Psoas muscle (tissue), 7 donors: ENCODE measurements at regions not wholly inside any gene's neighbourhood (a gene's known extent, or its start where the extent isn't known, plus 50 kb on each side); places are given as distances from the start of the nearest gene placed in this dataset.

Experiments
- ATAC-seq, 4 donors: fragments of 200-7000 bp; cut with Tn5 transposase; one replicate each; pipeline ENCODE4 v1.9.1; 2020; ENCODE audit warnings: moderate library complexity in 3 of 4, mild to moderate bottlenecking in 2 of 4
- DNase-seq, 2 donors: peaks; one replicate each; pipeline ENCODE4 v3.0.0-alpha.2; 2020
- H3K27ac ChIP-seq: fragments of 200-600 bp; one replicate; pipeline ENCODE4 v1.8.0; 2022
- H3K27me3 ChIP-seq, 3 donors: fragments of 200-600 bp in 1 of 3; one replicate each; pipeline versions ENCODE4 v1.6.1 to v1.8.0; 2013 to 2022; ENCODE audit warnings: low read length in 2 of 3, mild to moderate bottlenecking in 2 of 3, moderate library complexity in 1 of 3; ENCODE audit not compliant: insufficient read depth in 3 of 3
- H3K36me3 ChIP-seq, 2 donors: fragments of 200-600 bp in 1 of 2; one replicate each; pipeline versions ENCODE4 v1.6.1 to v1.8.0; 2013 to 2022; ENCODE audit warnings: low read depth in 1 of 2, mild to moderate bottlenecking in 1 of 2, moderate library complexity in 1 of 2; ENCODE audit not compliant: insufficient read depth in 1 of 2
- H3K4me1 ChIP-seq: fragments of 200-600 bp; one replicate; pipeline ENCODE4 v1.8.0; 2022
- H3K4me3 ChIP-seq: fragments of 200-600 bp; one replicate; pipeline ENCODE4 v1.8.0; 2022; ENCODE audit warnings: mild to moderate bottlenecking
- H3K9me3 ChIP-seq: fragments of 200-600 bp; one replicate; pipeline ENCODE4 v1.8.0; 2022
- WGBS, 3 donors: extraction: QIAGEN DNeasy Blood & Tissue Kit; methylation state at CpG; one replicate each; pipeline versions ENCODE4 v1.1.6 to v1.1.7; 2013; 5-methylcytosine and 5-hydroxymethylcytosine counted together
- intact Hi-C, 2 donors: fragments of 100-400 bp; cut with DNase I; formaldehyde crosslinking; loops; one replicate each; pipeline versions ENCODE4 v1.11.0 to v1.14.2; 2022
- TF ChIP-seq, protein P1 (sequence below): fragments of 200-600 bp; IDR thresholded peaks from one replicate; pipeline ENCODE4 v1.8.0; 2022; ENCODE audit warnings: antibody characterized with exemption
- donor health status: healthy with polysubstance abuse.
- donor health status: DM: no; HTN: no; CAD: no; lungs with moderate emphysema.
- donor health status: Bipolar disorder and iron deficiency.
- donor health status: healthy.
- donor health status: DM: yes; HTN: yes; CAD: no.
- donor health status: DM: no; HTN: no; CAD: no.
- donor health status: DM: yes; HTN: yes; CAD: no.

DNA sequence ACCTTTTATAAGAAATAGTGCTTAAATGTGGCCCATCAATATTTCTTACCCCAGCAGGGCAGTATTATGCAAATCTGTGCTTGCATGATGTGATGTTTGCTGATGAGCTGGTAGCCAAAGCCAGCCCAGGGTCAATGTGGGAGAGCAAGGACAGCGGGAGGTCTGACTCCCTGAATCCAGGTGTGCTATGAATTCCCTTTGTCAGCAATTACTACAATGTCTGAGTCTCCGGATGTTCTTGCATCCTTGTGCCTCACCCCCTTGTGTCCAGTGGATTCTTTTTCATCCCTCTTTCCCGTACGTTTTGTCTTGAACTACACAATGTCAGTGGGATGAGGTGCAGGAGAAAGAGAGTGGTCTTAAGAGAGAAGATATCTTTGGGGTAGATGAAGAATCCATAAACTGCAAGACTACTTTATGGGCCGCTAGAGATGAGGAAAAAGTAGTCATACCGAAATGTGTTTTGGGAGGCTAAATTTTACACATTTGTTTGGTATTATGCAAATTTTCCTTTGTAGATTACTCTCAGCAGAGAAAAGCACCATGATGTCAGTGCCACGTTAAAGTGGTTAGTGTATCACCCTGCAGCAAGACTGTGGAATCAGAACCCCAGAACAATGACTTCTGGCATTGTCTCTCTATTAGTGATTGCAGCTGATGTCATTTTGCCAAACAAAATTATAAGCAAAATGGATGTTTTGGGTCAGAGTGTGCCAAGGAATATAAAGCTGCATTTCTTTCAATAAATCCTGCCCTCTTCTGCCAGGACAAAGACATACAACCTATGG is 53.5 kb upstream of the TSHZ3 start:
- no peak overlapping the region for H3K27ac ChIP-seq
- no peak overlapping the region for H3K4me3 ChIP-seq
- intact Hi-C loops = no loop called here
- no peaks in the 10 kb centered on the region for H3K4me1 ChIP-seq
- H3K36me3 ChIP-seq = no peaks in the 10 kb centered on the region
- no peaks in the 10 kb centered on the region for H3K9me3 ChIP-seq
- ATAC-seq (no peak), DNase-seq (no peak)
- 75 to 84% (median 78%) methylated on average over 7 of the region's 7 CpGs for WGBS, 3 donors
- peaks cover 0 to 4% (median 0%) of the 10 kb centered on the region in 3 donors for H3K27me3 ChIP-seq
- TF ChIP-seq, protein P1, sequence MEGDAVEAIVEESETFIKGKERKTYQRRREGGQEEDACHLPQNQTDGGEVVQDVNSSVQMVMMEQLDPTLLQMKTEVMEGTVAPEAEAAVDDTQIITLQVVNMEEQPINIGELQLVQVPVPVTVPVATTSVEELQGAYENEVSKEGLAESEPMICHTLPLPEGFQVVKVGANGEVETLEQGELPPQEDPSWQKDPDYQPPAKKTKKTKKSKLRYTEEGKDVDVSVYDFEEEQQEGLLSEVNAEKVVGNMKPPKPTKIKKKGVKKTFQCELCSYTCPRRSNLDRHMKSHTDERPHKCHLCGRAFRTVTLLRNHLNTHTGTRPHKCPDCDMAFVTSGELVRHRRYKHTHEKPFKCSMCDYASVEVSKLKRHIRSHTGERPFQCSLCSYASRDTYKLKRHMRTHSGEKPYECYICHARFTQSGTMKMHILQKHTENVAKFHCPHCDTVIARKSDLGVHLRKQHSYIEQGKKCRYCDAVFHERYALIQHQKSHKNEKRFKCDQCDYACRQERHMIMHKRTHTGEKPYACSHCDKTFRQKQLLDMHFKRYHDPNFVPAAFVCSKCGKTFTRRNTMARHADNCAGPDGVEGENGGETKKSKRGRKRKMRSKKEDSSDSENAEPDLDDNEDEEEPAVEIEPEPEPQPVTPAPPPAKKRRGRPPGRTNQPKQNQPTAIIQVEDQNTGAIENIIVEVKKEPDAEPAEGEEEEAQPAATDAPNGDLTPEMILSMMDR = no peak

DNA sequence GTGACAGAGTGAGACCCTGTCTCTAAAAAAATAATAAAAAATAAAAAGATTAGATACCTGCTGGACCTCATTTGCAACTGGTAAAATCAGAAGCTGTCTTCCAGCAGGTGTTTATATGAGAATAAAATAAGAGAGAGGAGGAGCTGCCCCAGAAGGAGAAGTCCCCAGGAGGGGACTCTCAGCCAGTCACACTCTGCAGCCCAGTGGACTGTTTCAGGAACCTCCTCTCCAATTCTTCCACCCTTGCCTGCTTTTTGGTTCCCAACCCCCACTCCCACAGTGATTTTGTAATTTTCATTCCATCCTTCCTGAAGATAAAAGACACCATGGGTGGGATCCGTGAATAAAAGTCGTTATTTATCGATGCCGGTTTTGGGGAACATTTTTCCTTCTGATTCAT is 56.9 kb upstream of the TSHZ3 start:
- Histone ChIP-seq H3K27ac (no peak overlapping the region), H3K27me3 (peaks cover 0 to 4% (median 0%) of the 10 kb centered on the region in 3 donors), H3K36me3 (no peaks in the 10 kb centered on the region), H3K4me3 (no peak overlapping the region), H3K4me1 (no peaks in the 10 kb centered on the region), H3K9me3 (no peaks in the 10 kb centered on the region)
- ATAC-seq (no peak), DNase-seq (no peak)
- 89 to 92% (median 91%) methylated on average over 4 of the region's 4 CpGs for WGBS, 3 donors
- TF ChIP-seq, protein P1 = no peak
- intact Hi-C loops = no loop called here

DNA sequence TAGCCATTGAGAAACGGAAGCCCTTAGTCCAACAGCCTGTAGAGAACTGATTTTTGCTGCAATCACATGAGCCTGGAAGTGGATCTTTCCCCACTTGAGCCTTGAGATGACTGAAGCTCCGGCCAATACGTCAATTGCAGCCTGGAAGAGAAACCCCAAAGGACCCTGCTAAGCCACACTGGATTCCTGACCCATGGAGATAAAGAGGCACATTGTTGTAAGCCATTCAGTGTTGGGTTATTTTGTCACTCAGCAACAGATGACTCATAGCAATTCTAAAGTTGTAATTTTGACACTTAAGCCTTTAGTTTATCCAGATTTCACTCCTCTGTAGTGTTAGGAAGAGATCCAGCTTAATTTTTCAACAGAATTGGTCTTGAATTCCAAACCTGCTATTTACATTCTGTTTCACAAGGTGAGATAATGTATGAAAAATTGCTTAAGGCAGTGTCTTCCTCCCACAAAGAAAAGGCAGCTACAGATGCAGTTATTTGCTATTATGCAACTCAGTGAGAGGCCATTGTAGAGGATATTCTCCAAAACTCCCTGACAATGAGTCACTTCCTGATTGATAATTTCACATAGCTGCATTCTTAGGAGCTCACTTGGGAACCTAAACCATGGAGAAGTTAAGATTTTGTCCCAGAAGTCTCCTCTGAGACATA is 59.4 kb upstream of the TSHZ3 start:
- DNase-seq (no peak), ATAC-seq (peak in 3 of 4 donors; percentile 44 to 83 (median 54))
- TF ChIP-seq, protein P1 = no peak
- WGBS, 3 donors = 39 to 48% (median 41%) methylated on average over 3 of the region's 3 CpGs
- Histone ChIP-seq H3K36me3 (no peaks in the 10 kb centered on the region), H3K4me1 (no peaks in the 10 kb centered on the region), H3K9me3 (no peaks in the 10 kb centered on the region), H3K4me3 (no peak overlapping the region), H3K27ac (no peak overlapping the region), H3K27me3 (peaks cover 0 to 4% (median 0%) of the 10 kb centered on the region in 3 donors)
- intact Hi-C loops = no loop called here

DNA sequence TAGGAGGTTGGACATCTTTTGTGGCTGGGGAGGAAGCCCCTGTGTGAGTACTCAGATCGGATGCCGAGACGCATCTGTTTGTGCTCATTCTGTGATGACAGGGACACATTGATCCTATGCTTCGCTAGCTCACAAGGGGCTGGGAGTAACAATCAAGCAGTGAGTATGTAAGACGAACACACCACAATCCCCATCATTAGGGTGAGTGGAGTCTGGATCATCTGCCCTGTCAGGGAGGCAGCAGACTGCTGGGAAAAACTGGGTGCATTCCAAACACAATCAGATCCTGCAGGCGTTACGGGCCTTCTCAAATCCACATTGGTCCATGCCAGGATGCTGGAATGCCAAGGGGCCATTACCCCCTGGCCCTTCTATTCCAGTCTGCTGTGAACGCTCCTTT is 64.1 kb upstream of the TSHZ3 start:
- no peak for ATAC-seq

More for the DNA sequence above, 64.1 kb upstream of the TSHZ3 start:
- Histone ChIP-seq H3K4me1 (no peaks in the 10 kb centered on the region), H3K27me3 (peaks cover 0 to 6% (median 0%) of the 10 kb centered on the region in 3 donors), H3K36me3 (no peaks in the 10 kb centered on the region), H3K27ac (no peak overlapping the region), H3K9me3 (no peaks in the 10 kb centered on the region), H3K4me3 (no peak overlapping the region)
- intact Hi-C loops = no loop called here
- no peak for DNase-seq
- TF ChIP-seq, protein P1 = no peak
- 82 to 87% (median 82%) methylated on average over 8 of the region's 8 CpGs for WGBS, 3 donors
